ENCODE measurements at regions not wholly inside any gene's neighbourhood (a gene's known extent, or its start where the extent isn't known, plus 50 kb on each side); places are given as distances from the start of the nearest gene placed in this dataset.
A peak's percentile ranks its signal among the peaks of the same experiment; 100 is the strongest.
"Not testable (repeated sequence)": the region's sequence is repeated elsewhere in the genome, so short reads cannot be mapped to it uniquely, and the experiment has no call there.

DNA sequence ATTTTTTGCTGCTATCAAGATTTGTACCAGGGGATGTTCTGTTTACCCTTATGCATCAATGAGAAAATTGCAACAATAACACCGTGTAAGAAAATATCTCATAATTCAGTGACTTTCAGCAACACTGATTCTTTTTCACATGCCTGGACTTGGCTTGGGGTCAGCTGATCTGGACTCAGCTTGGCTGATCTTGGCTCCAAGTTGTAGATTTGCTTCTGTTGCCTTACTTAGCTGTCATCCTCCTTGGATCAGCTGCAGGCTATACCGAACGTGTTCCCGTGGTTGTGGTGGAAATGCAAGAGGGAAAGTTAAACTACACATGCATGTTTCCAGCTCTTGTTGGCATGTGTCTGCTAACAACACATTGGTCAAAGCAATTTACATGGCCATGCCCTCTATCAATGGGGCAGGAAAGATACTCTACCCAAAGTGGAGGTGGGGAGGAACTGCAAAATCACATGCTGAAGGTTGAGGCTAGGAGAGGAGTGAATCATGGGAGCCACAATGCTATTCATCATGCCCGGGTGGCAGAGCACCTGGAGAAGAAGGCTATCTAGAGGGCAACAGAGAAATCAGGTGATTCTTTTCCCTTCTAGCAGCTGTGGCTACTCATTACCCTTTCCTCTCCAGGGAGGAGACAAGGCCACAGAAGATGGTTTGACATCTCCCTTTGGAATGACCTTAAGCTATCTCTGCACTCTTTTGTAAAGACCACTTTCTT lies 1276.3 kb upstream of the AUTS2 start:
- DNase-seq: peak; percentile 37

DNA sequence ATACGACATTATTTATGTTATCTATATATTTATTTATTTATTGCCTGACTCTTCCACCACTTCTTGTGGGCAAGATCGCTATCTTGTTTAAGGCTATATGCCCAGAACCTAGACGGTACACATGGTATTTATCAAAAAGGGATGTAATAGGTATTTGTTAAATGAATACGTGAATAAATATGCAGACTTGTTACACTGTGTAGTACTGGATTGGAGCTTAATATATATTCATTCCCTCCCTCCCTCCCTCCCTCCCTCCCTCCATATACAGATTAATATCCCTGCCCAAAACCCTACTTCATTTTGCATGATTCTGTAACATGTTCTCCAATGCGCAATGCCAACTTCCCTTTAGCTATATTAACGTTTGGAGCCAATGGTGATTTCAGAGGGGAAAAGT lies 1273.7 kb upstream of the AUTS2 start:
- DNase-seq: no peak

DNA sequence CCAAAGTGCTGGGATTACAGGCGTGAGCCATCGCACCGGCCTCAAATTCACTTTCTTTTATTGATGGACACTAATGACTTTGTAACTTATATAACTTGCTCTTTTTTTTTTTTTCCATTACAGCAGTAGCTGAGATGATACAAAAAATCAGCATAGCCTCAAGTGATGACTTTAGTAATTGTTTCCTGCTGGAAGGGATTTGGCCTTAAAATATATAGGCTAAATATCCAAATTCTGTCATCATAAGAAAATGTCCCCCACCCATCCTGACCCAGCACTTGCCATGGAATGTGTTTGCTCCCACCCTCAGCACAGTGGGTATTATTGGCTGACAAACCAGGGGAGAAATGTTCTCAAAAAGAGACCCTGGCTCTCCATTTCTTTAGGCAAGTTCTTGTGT lies 1264.1 kb upstream of the AUTS2 start:
- DNase-seq: peak; percentile 20

DNA sequence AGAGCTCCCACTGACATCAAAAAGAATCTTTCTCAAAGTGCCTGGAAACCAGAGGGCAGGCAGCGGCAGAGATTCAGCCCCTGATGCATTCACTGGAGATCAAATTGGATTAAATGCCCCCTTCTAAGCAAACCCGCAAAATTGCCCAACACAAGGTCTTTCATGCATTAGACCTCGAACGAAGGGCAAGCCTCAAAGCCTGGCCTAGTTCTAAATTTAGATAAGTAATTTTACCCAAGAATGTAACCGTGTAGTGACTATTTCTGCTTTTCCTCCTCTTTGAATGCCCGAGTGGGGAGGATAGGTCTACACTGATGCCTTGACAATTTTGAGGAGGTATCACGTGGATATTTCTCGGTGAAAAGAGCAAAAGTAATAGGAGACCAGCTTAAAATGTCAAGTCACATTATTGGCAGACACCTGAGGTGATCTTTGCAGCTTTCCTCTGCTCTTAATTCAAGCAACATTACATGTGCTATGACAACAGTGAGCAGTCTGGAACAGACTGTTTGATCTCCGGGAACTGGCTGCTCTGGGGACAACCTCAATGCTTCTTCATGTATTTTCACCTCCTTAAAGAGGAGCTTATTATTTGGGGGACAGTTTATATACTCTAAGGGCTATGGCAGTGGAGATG lies 1263.5 kb upstream of the AUTS2 start:
- no peak for DNase-seq

DNA sequence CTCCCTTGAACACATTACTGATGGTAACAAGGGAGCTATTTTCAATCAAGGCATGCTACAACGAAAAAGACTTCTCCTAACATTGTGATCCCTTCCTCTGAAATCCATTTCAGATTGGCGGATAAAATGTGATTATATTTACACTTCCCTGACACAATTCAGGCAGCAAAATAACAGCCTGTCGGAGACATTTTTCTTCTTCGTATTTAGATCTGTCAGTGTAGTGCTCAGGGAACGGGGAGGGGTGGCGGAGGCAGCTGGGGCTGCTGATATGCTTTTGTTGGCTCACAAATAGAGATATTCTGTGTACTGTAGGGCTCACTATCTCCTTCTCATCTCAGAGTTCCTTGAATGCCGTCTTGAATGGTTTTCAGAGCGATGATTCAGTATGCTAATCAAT lies 1261.7 kb upstream of the AUTS2 start:
- DNase-seq: no peak

DNA sequence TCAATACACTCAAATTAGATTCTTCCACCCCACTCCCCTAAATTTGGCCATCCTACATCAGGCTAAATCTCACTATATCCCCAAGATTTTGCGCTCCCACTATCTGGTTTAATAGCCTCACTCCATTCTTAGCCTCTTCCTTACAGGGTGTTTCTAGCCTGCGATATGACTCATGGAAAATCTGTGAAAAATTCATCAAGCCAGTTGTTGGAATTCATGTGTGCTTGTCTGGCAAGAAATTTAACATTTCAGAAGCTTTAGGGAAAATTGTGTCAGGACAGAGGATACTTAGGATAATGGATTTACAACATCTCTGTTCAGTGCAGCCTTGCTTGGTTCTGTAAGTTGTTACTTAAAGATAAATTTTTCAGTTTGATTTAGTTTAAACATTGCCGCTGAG lies 1249.9 kb upstream of the AUTS2 start:
- DNase-seq: no peak

DNA sequence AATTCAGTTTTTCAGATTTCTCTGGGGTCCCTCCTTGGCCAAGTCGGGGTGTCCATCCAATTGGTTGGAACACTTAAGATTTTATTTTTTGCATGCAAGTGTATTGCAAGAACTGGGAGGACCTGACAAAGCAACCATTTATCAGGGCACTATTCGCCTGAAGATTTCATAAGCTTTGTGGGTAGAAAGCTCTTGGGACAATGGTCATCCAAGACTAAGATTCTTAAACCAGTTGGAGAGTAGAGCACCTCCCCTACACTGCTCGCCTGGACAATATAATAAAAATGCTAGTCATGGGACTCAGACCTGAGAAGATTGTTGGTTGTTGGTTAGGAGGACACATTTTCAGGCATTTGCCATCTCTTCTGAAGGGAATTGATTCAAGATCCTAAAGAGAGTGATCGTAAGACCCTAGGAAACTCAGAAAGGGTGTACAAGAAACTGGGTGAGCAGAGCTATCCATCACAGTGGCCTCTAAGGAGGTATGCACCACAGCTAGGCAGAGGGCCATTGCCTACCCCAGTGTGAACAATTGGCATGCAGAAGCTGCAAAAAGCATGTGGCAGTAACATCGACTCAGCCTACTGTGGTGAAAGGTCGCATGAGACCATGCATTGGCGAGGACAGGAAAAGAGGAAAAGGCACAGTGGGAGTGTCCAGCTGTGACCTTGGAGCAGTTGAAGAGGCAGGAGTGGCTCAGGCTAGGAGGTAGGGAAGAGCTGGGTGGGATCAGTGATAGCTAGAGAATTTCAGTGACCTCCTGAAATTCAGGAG lies 1235.3 kb upstream of the AUTS2 start:
- DNase-seq: no peak

DNA sequence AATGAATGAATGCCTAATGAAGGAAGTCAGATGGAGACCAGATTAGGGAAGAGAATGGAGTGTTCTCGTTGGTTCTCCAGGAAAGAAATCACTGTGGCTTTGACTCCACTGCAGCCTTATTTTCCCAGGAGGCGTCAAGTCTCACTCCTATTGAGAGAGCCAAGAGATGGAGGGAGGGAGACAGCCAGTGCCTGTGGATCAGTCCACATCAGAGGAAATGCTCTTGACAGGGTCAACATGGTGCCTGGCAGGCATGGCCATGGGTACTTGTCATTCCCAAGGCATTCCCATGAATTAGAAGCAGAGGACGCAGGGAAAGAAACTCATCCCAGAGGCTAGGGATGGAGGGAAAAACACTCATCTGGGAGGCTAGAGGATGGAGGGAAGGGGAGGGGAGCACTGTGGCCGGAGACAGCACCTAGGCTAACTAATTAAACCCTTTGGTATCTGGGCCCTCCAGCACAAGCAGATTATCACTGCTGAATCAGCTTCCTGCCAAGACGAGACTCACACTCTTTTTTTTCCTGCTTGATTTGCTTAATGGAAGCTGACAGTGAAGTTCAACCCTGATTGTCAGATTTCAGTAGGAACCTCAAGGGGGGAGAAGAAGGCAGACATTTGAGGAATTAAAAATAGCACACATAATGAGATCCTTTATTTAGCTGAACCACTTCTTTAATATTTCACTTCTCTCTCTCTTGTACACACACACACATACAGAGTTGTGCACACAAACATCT lies 1233.2 kb upstream of the AUTS2 start:
- no peak for DNase-seq

DNA sequence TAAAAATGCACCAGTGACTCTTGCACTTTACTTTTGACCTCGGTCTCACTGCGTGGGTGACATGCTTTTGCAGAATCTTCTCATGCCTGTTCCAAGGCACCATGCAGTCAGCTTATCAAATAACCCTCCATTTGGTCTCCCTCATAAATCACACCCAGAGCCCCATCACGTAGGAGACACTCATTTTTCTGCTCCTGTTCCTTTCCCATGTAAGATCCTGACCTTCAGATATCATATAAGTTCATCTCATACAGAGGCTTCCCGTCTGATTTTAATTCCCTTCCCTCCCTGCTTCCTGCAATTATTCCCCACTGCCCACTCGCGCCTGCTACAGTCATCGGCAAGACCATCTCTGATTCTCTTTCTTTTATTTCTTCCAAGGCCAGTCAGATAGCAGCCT lies 1226.3 kb upstream of the AUTS2 start:
- no peak for DNase-seq

DNA sequence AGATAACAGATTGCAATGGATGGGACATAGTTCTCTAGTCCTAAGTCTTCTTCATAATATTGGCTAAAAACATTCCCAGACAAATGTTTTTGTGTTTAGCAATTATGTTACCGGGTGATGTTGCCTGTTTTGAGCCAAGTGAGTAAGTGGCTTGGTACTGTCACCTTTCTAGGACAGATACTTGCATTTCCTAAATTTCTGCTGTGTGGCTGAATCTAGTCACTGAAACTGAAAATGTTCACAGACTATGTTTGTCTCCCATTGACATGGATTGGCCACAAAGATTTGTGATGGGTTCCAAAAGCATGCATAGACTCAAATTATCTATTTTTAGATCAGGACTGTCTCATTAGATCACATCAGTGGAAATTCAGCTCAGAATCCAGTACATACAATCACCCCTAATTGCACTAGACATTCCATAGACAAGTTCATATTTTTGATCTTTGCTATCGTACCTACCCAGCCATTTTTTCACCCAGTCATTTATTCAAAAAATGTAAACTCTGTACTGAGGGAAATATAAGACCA lies 1222.1 kb upstream of the AUTS2 start:
- no peak for DNase-seq

DNA sequence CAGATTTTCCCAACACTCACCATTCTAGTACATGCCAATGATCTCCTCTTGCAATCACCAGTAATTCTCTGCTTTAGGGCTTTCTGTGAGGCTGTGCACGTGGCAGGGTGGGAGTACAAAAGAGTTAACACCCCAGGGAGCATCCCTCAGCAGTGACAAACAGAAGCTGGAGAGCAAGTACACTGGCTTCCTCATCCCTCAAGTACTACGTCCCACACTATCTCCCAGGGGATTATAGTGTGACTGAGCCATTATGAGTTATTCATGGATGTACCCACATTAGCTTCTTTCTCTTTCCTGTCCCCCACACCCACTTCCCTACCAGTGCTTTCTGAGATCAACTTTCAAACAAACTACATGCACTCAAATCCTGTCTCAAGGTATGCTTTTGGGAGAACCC lies 1216.5 kb upstream of the AUTS2 start:
- no peak for DNase-seq

DNA sequence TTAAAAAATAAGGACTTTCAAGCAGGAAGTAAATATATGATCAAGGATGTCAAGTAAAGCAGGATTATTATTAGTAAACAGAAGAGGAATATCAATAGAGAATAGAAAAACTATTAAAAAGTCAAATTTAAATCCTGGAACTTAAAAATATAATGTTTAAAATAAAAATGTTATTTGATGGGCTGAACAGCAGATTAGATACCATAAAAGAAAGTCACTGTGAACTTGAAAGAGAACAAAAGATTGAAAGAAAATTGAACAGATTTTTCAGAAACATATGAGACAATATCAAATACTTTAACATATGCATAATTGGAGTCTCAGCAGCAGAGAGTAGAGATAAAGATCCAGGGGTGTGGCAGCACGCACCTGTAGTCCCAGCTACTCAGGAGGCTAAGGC lies 1213.7 kb upstream of the AUTS2 start:
- no peak for DNase-seq

DNA sequence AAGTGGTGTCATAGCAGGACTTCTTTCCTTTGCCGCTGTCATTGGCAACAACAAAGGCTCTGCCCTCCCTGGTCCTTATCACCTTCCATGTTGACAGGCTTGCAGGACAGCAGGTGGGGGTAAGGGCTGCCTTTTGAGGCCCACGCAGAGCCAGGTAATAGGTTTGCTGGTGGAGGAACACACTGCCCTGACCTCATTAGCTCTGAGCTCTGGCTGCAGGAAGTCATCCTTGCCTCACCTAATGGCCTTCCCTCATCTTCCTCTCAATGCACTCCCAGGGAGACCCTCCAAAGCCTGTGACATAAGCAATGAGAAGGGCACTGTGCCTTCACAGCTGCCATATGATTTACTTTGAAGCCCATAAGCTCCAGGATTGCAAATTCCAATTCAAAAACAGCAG lies 1205.2 kb upstream of the AUTS2 start:
- no peak for DNase-seq

DNA sequence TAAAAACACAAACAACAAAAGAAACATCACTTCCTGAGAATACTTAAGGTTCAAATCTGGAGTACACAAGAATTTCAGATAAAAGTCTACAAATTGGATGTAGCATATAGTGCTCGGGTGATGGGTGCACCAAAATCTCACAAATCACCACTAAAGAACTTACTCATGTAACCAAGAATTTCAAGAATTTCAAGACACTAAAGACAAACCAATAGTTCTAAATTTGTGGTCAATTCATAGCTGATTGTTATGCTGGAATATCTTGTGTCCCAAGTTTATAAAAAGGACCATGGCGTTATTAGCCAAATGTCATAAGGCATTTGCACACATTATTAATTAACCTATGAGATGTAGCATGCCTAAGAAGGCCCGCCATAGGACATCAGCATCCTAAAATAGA lies 1204.1 kb upstream of the AUTS2 start:
- no peak for DNase-seq

DNA sequence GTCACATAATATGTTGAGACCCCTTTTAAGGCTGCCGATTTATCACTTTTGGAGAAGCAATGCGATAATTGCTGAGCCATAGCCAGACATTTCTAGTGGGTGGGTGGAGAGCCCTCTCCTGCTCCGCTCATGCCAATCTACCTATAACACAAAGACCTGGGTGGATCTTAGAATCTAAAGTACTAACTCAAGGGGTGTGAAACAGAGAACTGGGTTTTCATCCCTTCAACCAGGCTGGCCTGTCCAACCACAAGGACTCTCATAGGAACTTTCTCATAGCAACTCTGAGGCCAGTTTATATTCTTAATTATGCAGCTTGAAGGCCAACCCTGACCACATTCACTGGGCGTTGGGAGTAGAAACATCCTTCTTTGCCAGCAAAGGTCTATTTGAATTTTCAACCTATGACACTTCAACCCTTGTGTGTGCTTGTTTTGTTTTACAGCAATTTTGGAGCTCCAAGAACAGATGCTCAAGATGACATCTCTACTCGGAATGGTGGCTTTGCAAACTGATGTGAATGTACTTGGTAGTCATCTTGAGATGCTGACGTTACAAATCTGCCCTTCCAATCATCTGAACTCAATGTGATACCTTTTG lies 1198.2 kb upstream of the AUTS2 start:
- no peak for DNase-seq

DNA sequence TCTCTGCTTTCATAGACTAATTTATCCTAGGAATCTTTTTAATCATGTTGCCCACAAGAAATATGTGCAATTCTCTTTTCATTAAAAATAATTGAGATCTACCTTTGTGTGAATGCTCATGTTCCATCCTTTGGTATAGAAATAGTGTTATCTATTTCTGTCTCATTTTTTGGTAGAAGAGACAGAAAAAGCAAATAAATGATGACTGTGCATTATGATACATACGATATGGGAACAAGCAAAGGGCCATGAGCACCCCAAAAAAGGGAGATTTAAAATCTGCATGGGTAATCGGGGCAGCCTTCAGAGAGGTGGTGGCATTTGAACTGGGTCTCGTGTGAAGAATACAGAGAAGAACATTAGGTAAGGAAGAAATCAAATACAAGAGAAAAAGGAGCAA lies 1197.5 kb upstream of the AUTS2 start:
- no peak for DNase-seq

DNA sequence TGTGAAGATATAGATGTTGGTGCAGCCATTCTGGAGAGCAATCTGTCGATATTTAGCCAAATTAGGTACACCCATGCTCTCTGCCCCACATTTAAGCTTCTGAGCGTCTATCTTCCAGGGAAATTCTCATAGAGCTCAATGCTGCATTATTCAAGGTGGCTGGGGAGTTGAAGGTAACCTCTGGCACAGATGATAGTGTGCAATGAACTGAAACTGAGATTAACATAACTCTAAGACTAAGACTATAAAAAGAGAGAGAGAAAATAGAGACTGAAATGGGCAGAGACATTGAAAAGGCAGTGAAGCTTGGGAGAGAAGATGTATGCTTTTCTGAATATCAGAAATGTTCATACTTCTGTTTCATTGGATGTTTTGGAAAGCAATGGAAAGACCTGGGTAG lies 1197.0 kb upstream of the AUTS2 start:
- no peak for DNase-seq

DNA sequence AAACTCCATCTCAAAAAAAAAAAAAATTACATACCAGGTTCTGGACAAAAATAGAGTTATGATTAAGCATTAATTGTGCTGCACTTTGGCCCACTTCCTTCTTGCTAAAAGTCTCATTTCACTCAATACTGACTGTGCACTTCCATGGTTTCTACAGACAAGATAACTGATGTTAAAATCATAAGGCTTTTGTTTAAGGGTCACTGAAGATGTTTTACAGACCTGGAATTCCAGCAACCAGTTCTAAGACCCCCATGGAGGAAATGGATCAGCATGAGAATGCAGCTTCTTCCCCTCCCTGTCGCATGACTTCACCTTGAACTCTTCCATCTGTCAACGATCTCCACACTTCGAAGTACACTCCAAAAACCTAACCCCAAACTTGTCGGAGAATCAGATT lies 1191.8 kb upstream of the AUTS2 start:
- DNase-seq: no peak

DNA sequence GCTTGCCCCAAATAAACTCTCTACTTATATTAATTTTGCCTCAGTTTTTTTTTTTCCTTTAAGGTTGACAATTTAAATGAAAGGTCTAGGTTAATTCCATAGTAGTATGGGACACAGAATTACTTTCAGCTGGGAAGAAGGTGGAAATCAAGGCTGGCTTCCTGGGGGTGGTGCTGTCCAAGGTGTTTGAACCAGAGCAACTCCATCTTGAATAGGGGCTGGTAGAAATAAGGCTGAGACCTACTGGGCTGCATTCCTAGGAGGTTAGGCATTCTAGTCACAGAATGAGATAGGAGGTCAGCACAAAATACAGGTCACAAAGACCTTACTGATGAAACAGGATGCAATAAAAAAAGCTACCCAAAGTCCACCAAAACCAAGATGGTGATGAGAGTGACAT lies 1190.8 kb upstream of the AUTS2 start:
- DNase-seq: no peak

DNA sequence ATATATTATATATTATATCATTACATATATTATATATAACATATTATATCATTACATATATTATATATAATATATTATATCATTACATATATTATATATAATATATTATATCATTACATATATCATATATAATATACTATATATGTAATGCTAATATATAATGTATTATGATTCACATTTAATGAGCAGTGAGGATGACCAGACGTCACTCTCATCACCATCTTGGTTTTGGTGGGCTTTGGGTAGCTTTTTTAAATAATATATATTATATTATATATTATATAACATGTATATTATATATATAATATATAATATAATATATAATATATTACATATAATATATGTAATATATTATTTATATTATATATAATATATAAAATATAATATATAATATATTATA lies 1189.4 kb upstream of the AUTS2 start:
- no peak for DNase-seq

DNA sequence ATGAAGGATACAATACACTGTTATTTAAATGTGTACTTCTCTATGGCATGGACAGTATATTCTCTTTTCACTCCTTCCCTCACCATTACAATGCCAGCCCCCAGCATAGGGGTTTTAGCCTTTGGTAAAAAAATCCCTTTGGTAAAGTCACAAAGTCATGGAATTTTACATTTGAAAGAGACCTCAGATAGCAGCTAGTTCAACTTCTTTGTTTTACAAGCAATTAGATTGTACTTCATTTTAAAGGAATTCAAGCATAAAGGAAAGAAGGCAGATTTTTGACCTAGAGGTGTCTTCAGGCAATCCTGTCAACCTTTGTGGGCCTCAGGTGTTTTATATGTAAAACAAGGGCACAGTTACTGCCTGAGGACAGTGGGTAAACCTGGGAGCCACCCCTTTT lies 1188.4 kb upstream of the AUTS2 start:
- no peak for DNase-seq

DNA sequence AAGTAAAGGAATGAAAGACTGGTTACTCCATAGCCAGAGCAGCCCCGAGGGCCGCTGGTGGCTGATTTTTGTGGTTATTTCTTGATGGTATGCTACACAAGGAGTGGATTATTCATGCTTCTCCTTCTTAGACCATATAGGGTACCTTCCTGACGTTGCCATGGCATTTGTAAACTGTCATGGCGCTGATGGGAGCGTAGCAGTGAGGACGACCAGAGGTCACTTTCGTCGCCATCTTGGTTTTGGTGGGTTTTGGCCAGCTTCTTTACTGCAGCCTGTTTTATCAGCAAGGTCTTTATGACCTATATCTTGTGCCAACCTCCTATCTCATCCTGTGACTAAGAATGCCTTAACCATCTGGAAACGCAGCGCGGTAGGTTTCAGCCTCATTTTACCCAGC lies 1187.6 kb upstream of the AUTS2 start:
- DNase-seq: not testable (repeated sequence)

DNA sequence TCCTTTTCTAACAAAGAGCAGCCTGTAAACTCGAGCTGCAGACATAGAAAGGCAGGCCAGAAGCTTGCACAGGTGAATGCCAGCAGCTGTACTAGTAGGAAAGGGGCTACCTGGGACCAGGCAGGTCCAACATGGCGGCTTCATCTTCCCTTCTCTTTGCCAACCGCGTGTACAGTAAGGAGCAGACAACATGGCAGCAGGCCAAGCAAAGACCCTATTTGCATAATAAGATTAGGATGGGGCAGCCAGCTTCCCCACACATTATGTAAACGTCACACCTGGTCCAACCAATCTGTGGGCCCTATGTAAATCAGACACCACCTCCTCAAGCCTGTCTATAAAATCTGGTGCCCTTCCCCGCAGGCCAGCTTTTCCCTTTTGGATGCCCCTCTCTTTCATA lies 1186.5 kb upstream of the AUTS2 start:
- DNase-seq: no peak
